VCaP (cell line): ENCODE measurements at regions not wholly inside any gene's neighbourhood (a gene's known extent, or its start where the extent isn't known, plus 50 kb on each side); places are given as distances from the start of the nearest gene placed in this dataset.

ENCODE experiments used
- H3K27ac ChIP-seq: fragments of 450-650 bp; 2 replicates; pipeline ENCODE4 v1.5.1; 2017
- CTCF ChIP-seq: fragments of 450-650 bp; conservative IDR thresholded peaks from 2 replicates; pipeline ENCODE4 v1.5.1; 2017; ENCODE audit warnings: mild to moderate bottlenecking, moderate library complexity

DNA sequence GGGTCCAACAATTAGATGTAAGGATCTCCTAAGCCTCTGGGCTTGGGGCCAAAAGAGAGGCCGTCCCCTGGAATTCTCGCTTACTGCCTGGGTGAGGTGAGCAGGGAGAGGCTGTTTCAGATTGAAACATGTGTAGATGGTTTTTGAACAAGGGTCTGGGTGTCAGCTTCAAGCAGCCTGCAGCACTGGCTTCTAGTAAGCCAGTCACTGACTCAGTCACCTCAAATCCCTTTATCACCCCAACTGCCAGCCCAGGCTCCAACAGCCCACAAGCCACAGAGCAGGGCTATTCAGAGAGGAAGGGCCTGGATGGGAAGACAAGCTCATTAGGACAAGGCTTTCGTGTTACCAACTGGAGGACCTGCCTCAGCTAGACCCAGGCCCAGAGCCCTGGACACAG lies 180.2 kb downstream of the CCT6B start:
- TF ChIP-seq CTCF: no peak
- no peak overlapping the region for H3K27ac ChIP-seq

- H3K27ac ChIP-seq: no peak overlapping the region
- no peak for TF ChIP-seq CTCF
Observed at GRCh38 chr17:34780438-34780837, 180.8 kb downstream of the CCT6B start.

- no peak for TF ChIP-seq CTCF
- H3K27ac ChIP-seq: no peak overlapping the region
Observed at GRCh38 chr17:34776456-34777443, 184.5 kb downstream of the CCT6B start.

- TF ChIP-seq CTCF: no peak
- H3K27ac ChIP-seq: no peak overlapping the region
Observed at GRCh38 chr17:34773036-34773435, 188.2 kb downstream of the CCT6B start.

DNA sequence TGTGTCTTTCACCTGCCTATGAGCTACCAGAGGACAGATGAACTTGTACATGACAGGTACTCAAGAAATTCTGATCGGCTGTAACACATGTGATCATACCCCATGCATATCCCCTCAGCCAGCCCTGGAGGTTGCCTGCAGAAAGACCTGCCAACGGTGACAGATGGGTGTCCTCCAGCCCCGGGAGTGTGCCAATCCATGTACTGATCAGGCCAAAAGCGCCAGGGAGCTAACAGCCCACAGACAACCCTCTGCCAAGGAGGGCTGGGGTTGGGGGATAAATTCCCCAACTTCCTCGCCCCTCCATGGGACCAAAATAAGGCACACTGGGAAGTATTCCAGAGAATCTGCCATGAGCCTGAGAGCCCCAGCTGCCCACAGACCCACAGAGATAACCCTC lies 189.4 kb downstream of the CCT6B start:
- no peak for TF ChIP-seq CTCF
- no peak overlapping the region for H3K27ac ChIP-seq

- H3K27ac ChIP-seq: no peak overlapping the region
- TF ChIP-seq CTCF: no peak
Observed at GRCh38 chr17:34770586-34770985, 190.7 kb downstream of the CCT6B start.

- no peak for TF ChIP-seq CTCF
- no peak overlapping the region for H3K27ac ChIP-seq
Observed at GRCh38 chr17:34769899-34770298, 190.5 kb downstream of the TMEM132E start.
